PC-3 (cell line): ENCODE measurements at regions not wholly inside any gene's neighbourhood (a gene's known extent, or its start where the extent isn't known, plus 50 kb on each side); places are given as distances from the start of the nearest gene placed in this dataset.

Experiments
- ATAC-seq: fragments of 200-7000 bp; cut with Tn5 transposase; 2 replicates; pipeline ENCODE4 v1.9.1; 2020; ENCODE audit warnings: mild to moderate bottlenecking, moderate library complexity
- BruUV-seq: library from RNA; stranded (reverse); fragments of 400-500 nt; replicated peaks from 2 replicates; lab custom pipeline; 2021; lab: Mats Ljungman, UMichigan
- CTCF ChIA-PET: fragments of 300-600 bp; sonication (Branson Sonifier 250); formaldehyde crosslinking; loops from one replicate; lab custom pipeline; 2022; ENCODE audit warnings: antibody characterized with exemption; lab: Charles Lee
- POLR2A ChIA-PET: fragments of 300-600 bp; sonication (Branson Sonifier 250); formaldehyde crosslinking; loops from one replicate; lab custom pipeline; 2022; ENCODE audit warnings: antibody characterized with exemption; ENCODE audit not compliant: unreplicated experiment; lab: Charles Lee
- DNase-seq: peaks from one replicate; pipeline ENCODE4 v3.0.0-alpha.2; 2015
- H2AFZ ChIP-seq: fragments of 300-600 bp; sonication (generic); 2 replicates; pipeline ENCODE4 v1.6.0; 2016; ENCODE audit warnings: antibody characterized with exemption, low read length
- H3F3A ChIP-seq: fragments of 300-600 bp; sonication (generic); one replicate; pipeline ENCODE4 v1.6.0; 2017; ENCODE audit warnings: antibody characterized with exemption, low read length, control low read depth, mild to moderate bottlenecking; ENCODE audit not compliant: unreplicated experiment
- H3K27ac ChIP-seq: fragments of 300-600 bp; sonication (generic); 2 replicates; pipeline ENCODE4 v1.5.1; 2016; ENCODE audit warnings: mild to moderate bottlenecking, low read length
- H3K27me3 ChIP-seq: fragments of 300-600 bp; sonication (generic); 2 replicates; pipeline ENCODE4 v1.6.1; 2016; ENCODE audit warnings: low read length, mixed read lengths
- H3K36me3 ChIP-seq: fragments of 300-600 bp; sonication (generic); 2 replicates; pipeline ENCODE4 v1.6.1; 2016; ENCODE audit warnings: low read depth, mixed run types, low read length, mixed read lengths
- H3K4me1 ChIP-seq: fragments of 300-600 bp; sonication (generic); 2 replicates; pipeline ENCODE4 v1.5.1; 2016; ENCODE audit warnings: low read length; ENCODE audit not compliant: insufficient read depth
- H3K4me2 ChIP-seq: fragments of 300-600 bp; sonication (generic); 2 replicates; pipeline ENCODE4 v1.6.0; 2016; ENCODE audit warnings: low read length
- H3K4me3 ChIP-seq: fragments of 300-600 bp; sonication (generic); 2 replicates; pipeline ENCODE4 v1.5.1; 2016; ENCODE audit warnings: mild to moderate bottlenecking, low read length, mixed read lengths
- H3K79me2 ChIP-seq: fragments of 300-600 bp; sonication (generic); 2 replicates; pipeline ENCODE4 v1.6.1; 2017; ENCODE audit warnings: low read length, mixed read lengths
- H3K9ac ChIP-seq: fragments of 300-600 bp; sonication (generic); 2 replicates; pipeline ENCODE4 v1.6.0; 2016; ENCODE audit warnings: mild to moderate bottlenecking, low read length
- H3K9me2 ChIP-seq: fragments of 300-600 bp; sonication (generic); replicated peaks from 2 replicates; pipeline ENCODE4 v1.6.1; 2016; ENCODE audit warnings: mixed run types, low read length, mixed read lengths
- H3K9me3 ChIP-seq: fragments of 300-600 bp; sonication (generic); 2 replicates; pipeline ENCODE4 v1.6.1; 2016; ENCODE audit warnings: low read length, mixed read lengths
- H4K20me1 ChIP-seq: fragments of 300-600 bp; sonication (generic); 2 replicates; pipeline ENCODE4 v1.6.1; 2016; ENCODE audit warnings: low read length, mixed read lengths
- CTCF ChIP-seq: fragments of 300-600 bp; sonication (generic); conservative IDR thresholded peaks from 2 replicates; pipeline ENCODE4 v1.5.1; 2017; ENCODE audit warnings: antibody characterized with exemption, low read depth, mild to moderate bottlenecking, low read length
- EZH2 ChIP-seq: fragments of 300-600 bp; sonication (generic); IDR thresholded peaks from one replicate; pipeline ENCODE4 v1.6.1; 2017; ENCODE audit warnings: antibody characterized with exemption, mild to moderate bottlenecking, low read length; ENCODE audit not compliant: unreplicated experiment
- EZH2phosphoT487 ChIP-seq: fragments of 300-600 bp; sonication (generic); IDR thresholded peaks from 2 replicates; pipeline ENCODE4 v1.6.1; 2018; ENCODE audit warnings: mild to moderate bottlenecking, antibody characterized with exemption, low read length, borderline replicate concordance
- intact Hi-C: fragments of 100-400 bp; cut with micrococcal nuclease; formaldehyde crosslinking; loops from 2 replicates; pipeline ENCODE4 v1.9.0; 2023

- Histone ChIP-seq H3K9me3 (no peaks in the 10 kb centered on the region), H3K27ac (peak overlapping the region; percentile 3; the same call in 1 of the 2 replicates), H3F3A (no peaks in the 10 kb centered on the region), H3K4me1 (peaks cover 8% of the 10 kb centered on the region), H3K9me2 (no peaks in the 10 kb centered on the region), H2AFZ (peak overlapping the region; percentile 87), H3K9ac (peak overlapping the region; percentile 33; the same call in 1 of the 2 replicates), H3K36me3 (no peaks in the 10 kb centered on the region), H3K4me2 (peak overlapping the region; percentile 75), H3K27me3 (no peaks in the 10 kb centered on the region), H3K79me2 (no peaks in the 10 kb centered on the region), H4K20me1 (no peaks in the 10 kb centered on the region), H3K4me3 (peak overlapping the region; percentile 55)
- POLR2A ChIA-PET: no interaction called here
- no TSS peak for BruUV-seq
- CTCF ChIA-PET: interaction anchor here (0.8 kb wide), 1 partner anchor 172 kb away, joined by 5 read pairs; no protein-coding TSS in a partner anchor
- peak; percentile 65 for ATAC-seq
- intact Hi-C loops: loop anchor here (5.0 kb wide), 1 partner anchor 86 kb away; no protein-coding TSS in a partner anchor
- TF ChIP-seq EZH2 (no peak), EZH2phosphoT487 (no peak), CTCF (no peak)
- DNase-seq: peak; percentile 69
Measured at GRCh38 chr3:127456471-127457093, 134.0 kb downstream of the TPRA1 start.

- no peak for TF ChIP-seq EZH2phosphoT487
- peak; percentile 79 for TF ChIP-seq CTCF
- peak overlapping the region; percentile 87 for H2AFZ ChIP-seq
- no peaks in the 10 kb centered on the region for H3F3A ChIP-seq
- BruUV-seq: no TSS peak
- peak overlapping the region; percentile 75 for H3K4me2 ChIP-seq
- H3K9me2 ChIP-seq: no peaks in the 10 kb centered on the region
- H3K9ac ChIP-seq: peak overlapping the region; percentile 33; the same call in 1 of the 2 replicates
- intact Hi-C loops: loop anchor here (5.0 kb wide), 1 partner anchor 87 kb away; no protein-coding TSS in a partner anchor
- H3K79me2 ChIP-seq: no peaks in the 10 kb centered on the region
- peaks cover 8% of the 10 kb centered on the region for H3K4me1 ChIP-seq
- peak overlapping the region; percentile 55 for H3K4me3 ChIP-seq
- POLR2A ChIA-PET: no interaction called here
- no peaks in the 10 kb centered on the region for H3K36me3 ChIP-seq
- DNase-seq (peak; percentile 78), ATAC-seq (peak; percentile 91)
- no peaks in the 10 kb centered on the region for H4K20me1 ChIP-seq
- no peaks in the 10 kb centered on the region for H3K27me3 ChIP-seq
- no peaks in the 10 kb centered on the region for H3K9me3 ChIP-seq
- CTCF ChIA-PET: interaction anchor here (0.6 to 1.0 kb wide), 2 partner anchors 92 to 201 kb away, joined by 3 read pairs; no protein-coding TSS in a partner anchor
- H3K27ac ChIP-seq: no peak overlapping the region; the same call in 1 of the 2 replicates
Measured at GRCh38 chr3:127455541-127456450, 134.7 kb downstream of the TPRA1 start.
